GM12875 (cell line): ENCODE measurements at regions not wholly inside any gene's neighbourhood (a gene's known extent, or its start where the extent isn't known, plus 50 kb on each side); places are given as distances from the start of the nearest gene placed in this dataset.

ENCODE experiments used
- H3K4me3 ChIP-seq: one replicate; pipeline ENCODE4 v1.5.1; 2011; ENCODE audit warnings: low read depth, low read length, control low read depth
- TF ChIP-seq, protein P1 (sequence below): IDR thresholded peaks from 2 replicates; pipeline ENCODE4 v1.5.1; 2011; ENCODE audit warnings: low read depth, mild to moderate bottlenecking, control low read depth, inconsistent platforms, low read length, moderate library complexity, borderline replicate concordance; ENCODE audit not compliant: insufficient read depth

DNA sequence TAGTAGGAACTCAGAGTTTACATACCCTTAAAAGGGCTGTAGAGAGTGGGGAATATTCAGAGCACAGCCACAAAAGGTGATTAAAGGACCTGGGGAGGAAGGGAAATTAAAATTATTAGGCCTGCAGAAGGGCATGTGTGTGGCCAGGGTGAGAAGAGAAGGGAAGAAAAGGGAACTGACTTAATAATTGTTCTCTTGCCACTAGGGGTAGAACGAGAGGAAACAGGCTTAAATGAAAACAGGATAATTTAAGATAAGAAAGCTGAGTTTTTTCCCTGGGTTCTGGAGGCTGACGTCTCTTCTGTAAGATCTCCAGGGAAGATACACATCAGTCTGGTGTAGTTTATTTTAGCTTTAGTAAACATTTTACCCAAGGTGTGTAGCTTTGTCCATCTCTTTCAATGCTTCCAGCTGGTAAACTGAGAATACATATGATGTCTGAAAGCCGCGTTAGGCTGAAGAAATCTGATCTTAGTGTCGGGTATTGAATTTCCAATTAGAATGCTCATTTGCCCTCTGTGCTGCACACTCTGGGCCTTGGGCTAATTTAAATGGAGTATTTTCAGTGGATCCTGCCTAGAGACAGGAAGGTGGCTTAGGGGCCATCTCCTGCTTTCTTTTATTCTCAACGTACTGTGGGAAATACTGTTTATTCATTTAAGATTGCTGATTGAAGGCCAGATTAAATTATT lies 416.8 kb downstream of the TMEM38B start:
- TF ChIP-seq, protein P1, sequence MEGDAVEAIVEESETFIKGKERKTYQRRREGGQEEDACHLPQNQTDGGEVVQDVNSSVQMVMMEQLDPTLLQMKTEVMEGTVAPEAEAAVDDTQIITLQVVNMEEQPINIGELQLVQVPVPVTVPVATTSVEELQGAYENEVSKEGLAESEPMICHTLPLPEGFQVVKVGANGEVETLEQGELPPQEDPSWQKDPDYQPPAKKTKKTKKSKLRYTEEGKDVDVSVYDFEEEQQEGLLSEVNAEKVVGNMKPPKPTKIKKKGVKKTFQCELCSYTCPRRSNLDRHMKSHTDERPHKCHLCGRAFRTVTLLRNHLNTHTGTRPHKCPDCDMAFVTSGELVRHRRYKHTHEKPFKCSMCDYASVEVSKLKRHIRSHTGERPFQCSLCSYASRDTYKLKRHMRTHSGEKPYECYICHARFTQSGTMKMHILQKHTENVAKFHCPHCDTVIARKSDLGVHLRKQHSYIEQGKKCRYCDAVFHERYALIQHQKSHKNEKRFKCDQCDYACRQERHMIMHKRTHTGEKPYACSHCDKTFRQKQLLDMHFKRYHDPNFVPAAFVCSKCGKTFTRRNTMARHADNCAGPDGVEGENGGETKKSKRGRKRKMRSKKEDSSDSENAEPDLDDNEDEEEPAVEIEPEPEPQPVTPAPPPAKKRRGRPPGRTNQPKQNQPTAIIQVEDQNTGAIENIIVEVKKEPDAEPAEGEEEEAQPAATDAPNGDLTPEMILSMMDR = no peak
- no peak overlapping the region for H3K4me3 ChIP-seq

DNA sequence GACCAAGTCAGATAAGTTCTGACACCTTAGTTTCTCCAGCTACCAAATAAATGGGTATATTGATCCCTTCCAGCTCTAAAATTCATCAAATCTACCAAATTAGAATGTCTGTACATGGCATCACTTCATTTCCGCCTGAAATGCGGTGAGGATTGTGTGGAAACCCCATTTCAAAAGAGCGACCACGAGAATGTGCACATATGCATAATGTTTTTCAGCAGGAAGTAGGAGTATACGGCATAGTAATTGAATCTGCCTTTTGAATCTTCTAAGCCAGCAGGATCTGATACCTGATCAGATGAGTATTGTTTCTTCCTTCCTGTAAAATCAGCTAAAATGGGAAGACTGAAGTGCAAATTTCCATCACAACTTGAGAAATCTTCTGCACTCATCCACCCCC lies 418.6 kb downstream of the TMEM38B start:
- TF ChIP-seq, protein P1 = no peak
- no peak overlapping the region for H3K4me3 ChIP-seq

DNA sequence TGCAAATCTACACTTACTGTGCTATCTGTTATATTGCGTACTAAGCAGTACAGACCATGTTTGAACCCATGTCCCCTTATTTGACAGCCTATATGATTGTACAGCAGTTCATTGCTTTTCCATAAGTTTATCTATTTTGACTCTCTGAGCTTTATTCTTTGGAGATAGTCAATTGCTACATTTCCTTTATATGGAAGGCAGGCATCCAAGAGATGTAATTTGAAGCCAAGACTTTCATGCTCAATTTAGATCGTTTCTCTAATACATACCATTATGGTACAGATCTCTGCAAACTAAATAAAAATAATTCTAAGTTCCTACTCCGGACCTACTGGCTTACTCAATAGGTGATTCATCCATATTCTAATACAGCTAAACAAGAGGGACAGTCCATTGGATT lies 424.8 kb downstream of the TMEM38B start:
- no peak overlapping the region for H3K4me3 ChIP-seq
- TF ChIP-seq, protein P1 = no peak

DNA sequence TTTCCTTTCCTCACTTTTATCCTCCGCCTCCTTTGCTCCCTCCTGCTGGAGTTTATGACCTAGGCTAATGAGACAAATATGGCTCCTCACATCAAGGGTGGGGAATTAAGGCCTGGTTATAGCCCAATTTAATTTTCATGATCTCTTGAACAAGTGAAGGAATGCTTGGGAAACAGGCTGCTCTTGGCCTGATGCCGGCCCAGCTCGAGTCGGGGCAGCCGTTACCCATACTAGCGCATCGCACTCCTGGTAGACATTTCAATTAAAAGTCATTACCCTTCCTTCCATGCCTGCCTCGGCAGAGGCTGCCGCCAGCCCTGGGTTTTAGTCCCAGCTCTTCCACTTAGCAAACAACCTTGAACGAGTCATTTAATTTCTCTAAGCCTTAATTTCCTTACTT lies 425.7 kb downstream of the TMEM38B start:
- TF ChIP-seq, protein P1 = no peak

DNA sequence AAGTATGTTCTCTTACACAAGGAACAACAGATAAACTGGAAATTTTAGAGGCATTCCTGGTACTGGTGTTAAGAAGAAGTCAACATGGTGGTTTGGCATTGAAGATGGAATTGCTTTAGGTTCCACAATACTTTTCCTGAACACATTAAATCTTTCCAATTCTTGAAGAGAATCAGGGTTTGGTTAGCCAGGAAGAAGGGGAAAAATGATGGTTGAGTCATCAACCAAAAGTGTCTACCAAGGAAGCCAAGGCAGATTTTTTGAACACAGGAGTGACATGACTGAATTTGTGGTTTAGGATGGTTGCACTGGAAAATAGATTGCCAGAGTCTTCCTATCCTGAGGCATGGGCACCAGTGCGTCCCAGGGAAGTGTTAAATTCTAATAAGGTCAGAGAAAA lies 433.4 kb downstream of the TMEM38B start:
- TF ChIP-seq, protein P1 = no peak
- H3K4me3 ChIP-seq = no peak overlapping the region

More for the DNA sequence above, 425.7 kb downstream of the TMEM38B start:
- H3K4me3 ChIP-seq = no peak overlapping the region

DNA sequence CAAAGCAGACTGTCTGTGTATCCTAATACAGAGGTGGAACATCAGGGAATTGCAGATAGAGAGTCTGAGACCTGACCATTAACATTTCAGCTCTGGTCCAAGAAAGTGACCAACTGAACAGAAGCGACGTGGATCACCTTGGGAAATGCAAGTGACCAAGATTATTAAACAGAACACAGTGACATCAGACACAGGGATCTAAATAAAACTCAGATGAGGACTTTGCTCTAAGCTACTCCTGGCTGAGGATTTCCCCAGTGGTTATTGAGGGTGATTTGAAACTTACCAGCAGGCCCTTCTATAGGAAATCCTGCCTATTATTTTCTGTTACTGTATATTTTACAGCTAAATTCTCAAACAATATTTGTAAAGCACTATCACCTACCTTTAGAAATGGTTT lies 436.0 kb downstream of the TMEM38B start:
- TF ChIP-seq, protein P1 = no peak
- no peak overlapping the region for H3K4me3 ChIP-seq

DNA sequence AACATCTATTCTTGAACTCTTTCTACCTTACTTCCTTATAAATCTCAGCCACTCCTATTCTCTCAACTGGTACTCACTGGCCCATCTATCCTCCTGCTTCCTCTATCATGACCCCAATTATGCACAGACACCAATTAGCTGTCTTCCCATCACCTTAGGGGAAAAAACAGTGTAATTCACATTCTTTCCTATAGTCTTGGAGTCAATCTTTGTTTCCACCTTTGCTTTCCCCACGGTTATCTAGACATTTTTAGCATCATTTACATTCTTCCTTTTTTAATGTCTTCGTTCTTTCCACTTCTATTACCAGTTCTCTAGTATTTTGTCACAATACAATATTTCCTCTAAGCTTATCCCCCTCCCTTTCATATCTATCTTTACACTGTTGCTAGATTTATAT lies 449.4 kb downstream of the TMEM38B start:
- H3K4me3 ChIP-seq = no peak overlapping the region
- TF ChIP-seq, protein P1 = no peak
